ENCODE measurements at regions not wholly inside any gene's neighbourhood (a gene's known extent, or its start where the extent isn't known, plus 50 kb on each side); places are given as distances from the start of the nearest gene placed in this dataset.

- no peak for TF ChIP-seq CTCF (IDR thresholded peaks at IDR 0.05)
Observed at GRCh38 chr12:58306266-58307000, 365.1 kb downstream of the ATP23 start.

- no peak for TF ChIP-seq CTCF (IDR thresholded peaks at IDR 0.05)
Observed at GRCh38 chr12:58309806-58310205, 368.4 kb downstream of the ATP23 start.

- no peak for TF ChIP-seq CTCF (IDR thresholded peaks at IDR 0.05)
Observed at GRCh38 chr12:58310368-58310767, 369.0 kb downstream of the ATP23 start.

GRCh38 chr12:58310809-58311622, 369.6 kb downstream of the ATP23 start:
- no peak for TF ChIP-seq CTCF (IDR thresholded peaks at IDR 0.05)

- no peak for TF ChIP-seq CTCF (IDR thresholded peaks at IDR 0.05)
Observed at GRCh38 chr12:58313091-58313855, 371.9 kb downstream of the ATP23 start.

GRCh38 chr12:58314610-58315009, 373.2 kb downstream of the ATP23 start:
- no peak for TF ChIP-seq CTCF (IDR thresholded peaks at IDR 0.05)

- no peak for TF ChIP-seq CTCF (IDR thresholded peaks at IDR 0.05)
Observed at GRCh38 chr12:58316926-58317325, 375.6 kb downstream of the ATP23 start.

Data from LNCAP (cell line).